Right lobe of liver (tissue), 4 donors: ENCODE measurements at regions not wholly inside any gene's neighbourhood (a gene's known extent, or its start where the extent isn't known, plus 50 kb on each side); places are given as distances from the start of the nearest gene placed in this dataset.

ENCODE experiments used
- POLR2A ChIP-seq: fragments of 450-650 bp; IDR thresholded peaks from one replicate; pipeline ENCODE4 v1.6.1; 2017; ENCODE audit warnings: antibody characterized with exemption, mild to moderate bottlenecking
- TF ChIP-seq, protein P1 (sequence below), 4 donors: fragments of 200-600 bp in 3 of 4; fragments of 450-650 bp in 1 of 4; IDR thresholded peaks; one replicate each; pipeline versions ENCODE4 v1.5.1 to v1.8.0; 2016 to 2022; ENCODE audit warnings: antibody characterized with exemption in 4 of 4, mild to moderate bottlenecking in 2 of 4
- donor health status: DM: no; HTN: no; CAD: no.
- donor health status: DM: no; HTN: no; CAD: no.
- donor health status: DM: no; HTN: yes; CAD: no.

DNA sequence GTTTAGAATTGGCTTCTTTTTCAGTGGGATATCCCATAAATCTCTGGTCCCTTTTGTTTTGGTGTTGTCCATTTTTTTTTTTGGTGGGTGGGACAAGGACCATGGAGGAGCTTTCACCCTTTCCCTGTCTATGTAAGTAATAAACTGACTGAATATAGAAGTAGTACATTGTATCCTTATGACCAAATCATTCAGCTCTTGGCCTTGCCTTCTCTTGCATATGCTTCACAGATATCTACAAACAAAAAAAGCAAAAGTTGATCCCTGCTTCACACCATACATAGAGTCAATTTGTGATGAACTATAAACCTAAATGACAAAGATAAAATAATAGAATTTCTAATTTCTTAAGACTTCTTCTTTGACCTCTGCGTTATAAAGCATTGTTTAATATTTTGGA lies 59.8 kb downstream of the SIX1 start:
- TF ChIP-seq, protein P1, sequence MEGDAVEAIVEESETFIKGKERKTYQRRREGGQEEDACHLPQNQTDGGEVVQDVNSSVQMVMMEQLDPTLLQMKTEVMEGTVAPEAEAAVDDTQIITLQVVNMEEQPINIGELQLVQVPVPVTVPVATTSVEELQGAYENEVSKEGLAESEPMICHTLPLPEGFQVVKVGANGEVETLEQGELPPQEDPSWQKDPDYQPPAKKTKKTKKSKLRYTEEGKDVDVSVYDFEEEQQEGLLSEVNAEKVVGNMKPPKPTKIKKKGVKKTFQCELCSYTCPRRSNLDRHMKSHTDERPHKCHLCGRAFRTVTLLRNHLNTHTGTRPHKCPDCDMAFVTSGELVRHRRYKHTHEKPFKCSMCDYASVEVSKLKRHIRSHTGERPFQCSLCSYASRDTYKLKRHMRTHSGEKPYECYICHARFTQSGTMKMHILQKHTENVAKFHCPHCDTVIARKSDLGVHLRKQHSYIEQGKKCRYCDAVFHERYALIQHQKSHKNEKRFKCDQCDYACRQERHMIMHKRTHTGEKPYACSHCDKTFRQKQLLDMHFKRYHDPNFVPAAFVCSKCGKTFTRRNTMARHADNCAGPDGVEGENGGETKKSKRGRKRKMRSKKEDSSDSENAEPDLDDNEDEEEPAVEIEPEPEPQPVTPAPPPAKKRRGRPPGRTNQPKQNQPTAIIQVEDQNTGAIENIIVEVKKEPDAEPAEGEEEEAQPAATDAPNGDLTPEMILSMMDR (IDR thresholded peaks at IDR 0.05): no peak
- no peak for TF ChIP-seq POLR2A
